ENCODE measurements at regions not wholly inside any gene's neighbourhood (a gene's known extent, or its start where the extent isn't known, plus 50 kb on each side); places are given as distances from the start of the nearest gene placed in this dataset.

DNA sequence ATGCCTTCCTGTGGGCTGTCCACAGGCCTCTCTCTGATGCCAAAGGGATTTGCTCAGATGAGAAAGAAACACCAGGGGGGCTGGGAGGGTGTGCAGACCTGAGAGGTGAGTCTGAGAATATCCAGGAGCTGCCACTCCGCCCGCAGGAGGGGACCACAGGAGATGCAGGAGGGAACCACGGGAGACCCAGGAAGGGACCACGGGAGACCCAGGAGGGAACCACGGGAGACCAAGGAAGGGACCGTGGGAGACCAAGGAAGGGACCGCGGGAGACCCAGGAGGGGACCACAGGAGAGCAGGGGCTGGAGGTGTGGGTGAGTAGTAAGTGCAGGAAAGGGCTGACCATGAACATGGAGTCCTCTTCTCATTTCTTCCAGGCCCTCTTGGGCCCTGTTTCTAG, 74.6 kb upstream of the SFSWAP start:
- DNase-seq (ENCODE audit: low spot score): no peak
- Histone ChIP-seq H3K9me2 (replicated peaks; ENCODE audit: insufficient read depth) (no peaks in the 10 kb centered on the region), H4K20me1 (ENCODE audit: insufficient read depth, poor library complexity, severe bottlenecking) (no peaks in the 10 kb centered on the region), H2AFZ (no peak overlapping the region), H3K4me2 (no peak overlapping the region), H3K27me3 (peaks cover 6% of the 10 kb centered on the region), H3K9me3 (ENCODE audit: low read depth) (no peaks in the 10 kb centered on the region), H3K4me1 (ENCODE audit: insufficient read depth) (no peaks in the 10 kb centered on the region), H3K36me3 (replicated peaks; ENCODE audit: insufficient read depth, low read depth) (no peaks in the 10 kb centered on the region), H3K4me3 (no peak overlapping the region), H3K27ac (no peak overlapping the region), H3K79me2 (no peaks in the 10 kb centered on the region)
- 90% methylated on average over 8 of the region's 8 CpGs for WGBS (ENCODE audit: low lambda C conversion rate, missing lambda C conversion rate)
- TF ChIP-seq EZH2 (IDR thresholded peaks at IDR 0.05; ENCODE audit: borderline replicate concordance): no peak
- no peak for TF ChIP-seq EZH2phosphoT487 (IDR thresholded peaks at IDR 0.05; ENCODE audit: low read depth, severe bottlenecking, unreplicated experiment)
- TF ChIP-seq, protein P1, sequence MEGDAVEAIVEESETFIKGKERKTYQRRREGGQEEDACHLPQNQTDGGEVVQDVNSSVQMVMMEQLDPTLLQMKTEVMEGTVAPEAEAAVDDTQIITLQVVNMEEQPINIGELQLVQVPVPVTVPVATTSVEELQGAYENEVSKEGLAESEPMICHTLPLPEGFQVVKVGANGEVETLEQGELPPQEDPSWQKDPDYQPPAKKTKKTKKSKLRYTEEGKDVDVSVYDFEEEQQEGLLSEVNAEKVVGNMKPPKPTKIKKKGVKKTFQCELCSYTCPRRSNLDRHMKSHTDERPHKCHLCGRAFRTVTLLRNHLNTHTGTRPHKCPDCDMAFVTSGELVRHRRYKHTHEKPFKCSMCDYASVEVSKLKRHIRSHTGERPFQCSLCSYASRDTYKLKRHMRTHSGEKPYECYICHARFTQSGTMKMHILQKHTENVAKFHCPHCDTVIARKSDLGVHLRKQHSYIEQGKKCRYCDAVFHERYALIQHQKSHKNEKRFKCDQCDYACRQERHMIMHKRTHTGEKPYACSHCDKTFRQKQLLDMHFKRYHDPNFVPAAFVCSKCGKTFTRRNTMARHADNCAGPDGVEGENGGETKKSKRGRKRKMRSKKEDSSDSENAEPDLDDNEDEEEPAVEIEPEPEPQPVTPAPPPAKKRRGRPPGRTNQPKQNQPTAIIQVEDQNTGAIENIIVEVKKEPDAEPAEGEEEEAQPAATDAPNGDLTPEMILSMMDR (IDR thresholded peaks at IDR 0.05; ENCODE audit: poor library complexity): no peak

DNA sequence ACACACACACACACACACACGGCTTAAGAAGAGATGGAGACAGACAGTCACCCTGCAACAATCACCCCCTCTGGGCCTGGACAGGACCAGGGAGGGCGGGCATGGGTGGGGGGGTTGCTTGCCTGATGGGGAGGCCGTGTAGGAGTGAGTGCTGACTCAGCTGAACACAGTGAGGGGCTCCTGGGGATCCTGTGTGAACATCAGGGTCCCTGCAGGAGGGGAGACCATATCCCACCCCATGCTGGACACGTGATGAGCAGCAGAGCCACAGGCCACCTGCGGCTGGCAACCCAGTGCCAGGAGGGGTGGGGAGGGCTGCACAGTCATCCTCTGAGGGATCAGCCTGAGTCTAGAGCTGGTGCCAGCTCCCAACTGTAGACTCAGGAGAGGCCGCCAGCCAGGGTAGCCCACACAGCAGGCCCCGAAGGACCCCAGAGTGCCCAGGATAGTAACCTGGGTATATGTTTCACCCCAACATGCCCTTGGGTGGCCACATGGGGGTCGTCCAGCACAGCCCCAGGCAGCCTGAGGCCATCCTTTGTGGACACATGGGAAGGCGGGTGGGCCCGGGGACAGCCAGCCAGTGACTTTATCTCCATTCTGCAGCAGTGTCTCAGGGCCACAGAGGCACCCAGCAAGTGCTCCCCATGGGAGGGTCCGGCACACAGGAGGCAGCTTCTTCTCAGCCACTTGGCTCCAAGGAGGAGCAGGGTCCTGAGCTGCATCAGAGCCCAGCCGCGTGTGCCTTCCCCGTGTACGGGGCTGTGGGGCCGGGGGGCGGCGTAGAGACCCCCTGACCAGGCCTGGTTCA, 73.7 kb upstream of the SFSWAP start:
- no peaks in the 10 kb centered on the region for H3K9me2 ChIP-seq (replicated peaks; ENCODE audit: insufficient read depth)
- DNase-seq (ENCODE audit: low spot score): no peak
- H3K4me3 ChIP-seq: no peak overlapping the region
- no peaks in the 10 kb centered on the region for H3K79me2 ChIP-seq
- no peaks in the 10 kb centered on the region for H3K9me3 ChIP-seq (ENCODE audit: low read depth)
- TF ChIP-seq, protein P1 (IDR thresholded peaks at IDR 0.05; ENCODE audit: poor library complexity): no peak
- no peak for TF ChIP-seq EZH2 (IDR thresholded peaks at IDR 0.05; ENCODE audit: borderline replicate concordance)
- TF ChIP-seq EZH2phosphoT487 (IDR thresholded peaks at IDR 0.05; ENCODE audit: low read depth, severe bottlenecking, unreplicated experiment): no peak
- no peak overlapping the region for H2AFZ ChIP-seq
- no peaks in the 10 kb centered on the region for H3K4me1 ChIP-seq (ENCODE audit: insufficient read depth)
- 81% methylated on average over 16 of the region's 18 CpGs for WGBS (ENCODE audit: low lambda C conversion rate, missing lambda C conversion rate)
- H3K27ac ChIP-seq: no peak overlapping the region
- H4K20me1 ChIP-seq (ENCODE audit: insufficient read depth, poor library complexity, severe bottlenecking): no peaks in the 10 kb centered on the region
- H3K4me2 ChIP-seq: no peak overlapping the region
- H3K27me3 ChIP-seq: peaks cover 6% of the 10 kb centered on the region
- H3K36me3 ChIP-seq (replicated peaks; ENCODE audit: insufficient read depth, low read depth): no peaks in the 10 kb centered on the region

DNA sequence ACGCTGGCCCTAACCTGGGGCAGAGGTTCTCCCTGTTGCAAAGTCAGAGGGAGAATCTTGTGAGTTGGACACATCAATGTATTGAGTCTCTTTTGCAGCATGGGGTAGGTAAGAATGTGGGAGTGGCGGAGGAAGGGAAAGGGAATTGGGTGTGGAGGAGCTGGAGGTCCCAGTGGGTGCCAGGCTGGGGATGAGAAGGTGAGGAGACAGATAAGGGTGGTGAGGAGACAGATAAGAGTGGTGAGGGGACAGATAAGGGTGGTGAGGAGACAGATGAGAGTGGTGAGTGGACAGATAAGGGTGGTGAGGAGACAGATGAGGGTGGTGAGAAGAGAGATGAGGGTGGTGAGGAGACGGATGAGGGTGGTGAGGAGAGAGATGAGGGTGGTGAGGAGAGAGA, 72.9 kb upstream of the SFSWAP start:
- Histone ChIP-seq H3K79me2 (no peaks in the 10 kb centered on the region), H3K9me2 (replicated peaks; ENCODE audit: insufficient read depth) (no peaks in the 10 kb centered on the region), H3K4me2 (no peak overlapping the region), H3K27ac (no peak overlapping the region), H3K36me3 (replicated peaks; ENCODE audit: insufficient read depth, low read depth) (no peaks in the 10 kb centered on the region), H3K9me3 (ENCODE audit: low read depth) (no peaks in the 10 kb centered on the region), H3K4me1 (ENCODE audit: insufficient read depth) (no peaks in the 10 kb centered on the region), H4K20me1 (ENCODE audit: insufficient read depth, poor library complexity, severe bottlenecking) (no peaks in the 10 kb centered on the region), H3K27me3 (peaks cover 6% of the 10 kb centered on the region), H3K4me3 (no peak overlapping the region), H2AFZ (no peak overlapping the region)
- 57% methylated on average over 3 of the region's 3 CpGs for WGBS (ENCODE audit: low lambda C conversion rate, missing lambda C conversion rate)
- TF ChIP-seq, protein P1 (IDR thresholded peaks at IDR 0.05; ENCODE audit: poor library complexity): no peak
- TF ChIP-seq EZH2 (IDR thresholded peaks at IDR 0.05; ENCODE audit: borderline replicate concordance) (no peak), EZH2phosphoT487 (IDR thresholded peaks at IDR 0.05; ENCODE audit: low read depth, severe bottlenecking, unreplicated experiment) (no peak)
- DNase-seq (ENCODE audit: low spot score): no peak
